HCT116 (cell line): ENCODE measurements at regions not wholly inside any gene's neighbourhood (a gene's known extent, or its start where the extent isn't known, plus 50 kb on each side); places are given as distances from the start of the nearest gene placed in this dataset.

ENCODE experiments used
- ATAC-seq: fragments of 200-7000 bp; cut with Tn5 transposase; 2 replicates; pipeline ENCODE4 v1.9.1; 2020; ENCODE audit warnings: mild to moderate bottlenecking, moderate library complexity
- BruUV-seq: library from RNA; stranded (reverse); fragments of 400-500 nt; replicated peaks from 2 replicates; lab custom pipeline; 2021; lab: Mats Ljungman, UMichigan
- CTCF ChIA-PET: fragments of 300-600 bp; sonication (Branson Sonifier 250); formaldehyde crosslinking; loops from one replicate; lab custom pipeline; 2021; ENCODE audit warnings: antibody characterized with exemption; lab: Charles Lee
- POLR2A ChIA-PET: fragments of 300-600, 350-600 bp; sonication (Branson Sonifier 250); formaldehyde crosslinking; loops from one replicate; lab custom pipeline; 2021; ENCODE audit warnings: antibody characterized with exemption; lab: Charles Lee
- RAD21 ChIA-PET, 2 experiments: fragments of 300-600 bp; sonication (Branson Sonifier 250); formaldehyde crosslinking; loops; one replicate each; lab custom pipeline; 2023; ENCODE audit warnings: low total read pairs in 2 of 2; ENCODE audit not compliant: uncharacterized antibody in 2 of 2, unreplicated experiment in 2 of 2, low non-redundant PET in 1 of 2; lab: Charles Lee
- DNase-seq: peaks from one replicate; pipeline ENCODE4 v3.0.0-alpha.2; 2010; ENCODE audit warnings: low read depth, low spot score
- H2AFZ ChIP-seq: fragments of 200-600 bp; shearing (Covaris generic), sonication (generic); 2 replicates; pipeline ENCODE4 v1.6.1; 2017; ENCODE audit warnings: low read depth, mixed run types, mixed read lengths, antibody characterized with exemption, low read length; ENCODE audit not compliant: poor library complexity, severe bottlenecking
- H3K27ac ChIP-seq: 2 replicates; pipeline ENCODE4 v1.5.1; 2012; ENCODE audit warnings: low read depth, low read length
- H3K27me3 ChIP-seq: fragments of 200-600 bp; sonication (generic); 2 replicates; pipeline ENCODE4 v1.6.1; 2016; ENCODE audit warnings: mixed run types, low read length, mixed read lengths; ENCODE audit not compliant: insufficient read depth
- H3K36me3 ChIP-seq, 2 experiments: fragments of 200-500 bp in 1 of 2; fragments of 200-600 bp in 1 of 2; sonication (Bioruptor generic) in 1 of 2; sonication (generic) in 1 of 2; 2 replicates each; pipeline versions ENCODE4 v1.5.1 to v1.6.1; 2014 to 2016; ENCODE audit warnings: low read length in 2 of 2, inconsistent platforms in 1 of 2, mixed read lengths in 1 of 2, mixed run types in 1 of 2; ENCODE audit not compliant: insufficient read depth in 2 of 2, control insufficient read depth in 1 of 2
- H3K4me1 ChIP-seq, 2 experiments: fragments of 200-600 bp in 1 of 2; sonication (generic) in 1 of 2; 2 replicates each; pipeline versions ENCODE4 v1.5.1 to v1.6.1; 2012 to 2017; ENCODE audit warnings: low read length in 2 of 2, inconsistent platforms in 1 of 2, mild to moderate bottlenecking in 1 of 2, mixed read lengths in 1 of 2, mixed run types in 1 of 2, moderate library complexity in 1 of 2; ENCODE audit not compliant: insufficient read depth in 2 of 2, control insufficient read depth in 1 of 2
- H3K4me2 ChIP-seq: fragments of 200-600 bp; sonication (generic); 2 replicates; pipeline ENCODE4 v1.6.1; 2017; ENCODE audit warnings: mixed run types, low read length, mixed read lengths
- H3K4me3 ChIP-seq, 2 experiments: fragments of 200-600 bp in 1 of 2; sonication (generic) in 1 of 2; replicated peaks in 1 of 2; 2 replicates each; pipeline ENCODE4 v1.5.1; 2011 to 2016; ENCODE audit warnings: low read length in 2 of 2, control low read depth in 1 of 2, low read depth in 1 of 2, mild to moderate bottlenecking in 1 of 2, mixed read lengths in 1 of 2, mixed run types in 1 of 2
- H3K79me2 ChIP-seq: fragments of 200-600 bp; sonication (generic); 2 replicates; pipeline ENCODE4 v1.6.1; 2017; ENCODE audit warnings: mild to moderate bottlenecking, mixed run types, low read length, moderate library complexity, mixed read lengths; ENCODE audit not compliant: insufficient read depth
- H3K9ac ChIP-seq: fragments of 200-600 bp; sonication (generic); 2 replicates; pipeline ENCODE4 v1.6.1; 2016; ENCODE audit warnings: low read length, mixed read lengths
- H3K9me2 ChIP-seq: fragments of 200-600 bp; sonication (generic), shearing (Covaris generic); 2 replicates; pipeline ENCODE4 v1.6.1; 2017; ENCODE audit warnings: mixed run types, mild to moderate bottlenecking, moderate library complexity; ENCODE audit not compliant: insufficient read depth
- H3K9me3 ChIP-seq, 2 experiments: fragments of 200-500 bp in 1 of 2; fragments of 200-600 bp in 1 of 2; sonication (Bioruptor generic) in 1 of 2; sonication (generic) in 1 of 2; 2 replicates each; pipeline ENCODE4 v1.6.1; 2014 to 2017; ENCODE audit warnings: low read length in 2 of 2, mixed read lengths in 2 of 2, inconsistent platforms in 1 of 2, low read depth in 1 of 2, mild to moderate bottlenecking in 1 of 2, mixed run types in 1 of 2, moderate library complexity in 1 of 2; ENCODE audit not compliant: control insufficient read depth in 1 of 2, insufficient read depth in 1 of 2
- H4K20me1 ChIP-seq: fragments of 200-600 bp; sonication (generic), shearing (Covaris generic); 2 replicates; pipeline ENCODE4 v1.6.1; 2017; ENCODE audit warnings: mixed run types, mild to moderate bottlenecking, moderate library complexity; ENCODE audit not compliant: insufficient read depth
- ATF3 ChIP-seq: IDR thresholded peaks from 2 replicates; pipeline ENCODE4 v1.6.1; 2012
- CEBPB ChIP-seq: IDR thresholded peaks from 2 replicates; pipeline ENCODE4 v1.6.1; 2012; ENCODE audit warnings: low read depth
- CTCF ChIP-seq, 3 experiments: fragments of 200-600 bp in 1 of 3; sonication (generic) in 1 of 3; IDR thresholded peaks in 2 of 3; conservative IDR thresholded peaks in 1 of 3; 2 replicates each; pipeline ENCODE4 v1.5.1; 2012 to 2017; ENCODE audit warnings: low read depth in 2 of 3, low read length in 2 of 3, antibody characterized with exemption in 1 of 3, borderline replicate concordance in 1 of 3, control low read depth in 1 of 3, mild to moderate bottlenecking in 1 of 3, mixed read lengths in 1 of 3, mixed run types in 1 of 3, moderate library complexity in 1 of 3; ENCODE audit not compliant: insufficient read depth in 1 of 3
- EGR1 ChIP-seq: IDR thresholded peaks from 2 replicates; pipeline ENCODE4 v1.6.1; 2012; ENCODE audit warnings: low read depth
- ELF1 ChIP-seq: IDR thresholded peaks from 2 replicates; pipeline ENCODE4 v1.6.1; 2012; ENCODE audit warnings: low read depth, borderline replicate concordance
- EZH2phosphoT487 ChIP-seq: fragments of 200-600 bp; IDR thresholded peaks from 2 replicates; pipeline ENCODE4 v1.6.1; 2018; ENCODE audit warnings: antibody characterized with exemption, borderline replicate concordance
- FOSL1 ChIP-seq: IDR thresholded peaks from 2 replicates; pipeline ENCODE4 v1.6.1; 2012; ENCODE audit warnings: low read depth
- POLR2A ChIP-seq: IDR thresholded peaks from 2 replicates; pipeline ENCODE4 v1.7.0; 2011; ENCODE audit warnings: borderline replicate concordance; ENCODE audit not compliant: insufficient read depth, insufficient read length; ENCODE audit errors: extremely low read depth
- POLR2AphosphoS5 ChIP-seq: IDR thresholded peaks from 2 replicates; pipeline ENCODE4 v1.6.1; 2011; ENCODE audit warnings: mild to moderate bottlenecking, low read depth, low read length, moderate library complexity
- RAD21 ChIP-seq: IDR thresholded peaks from 2 replicates; pipeline ENCODE4 v1.6.1; 2012; ENCODE audit warnings: low read depth, mild to moderate bottlenecking
- REST ChIP-seq: IDR thresholded peaks from 2 replicates; pipeline ENCODE4 v1.6.1; 2012; ENCODE audit warnings: low read depth
- SP1 ChIP-seq: IDR thresholded peaks from 2 replicates; pipeline ENCODE4 v1.6.1; 2012; ENCODE audit warnings: low read depth
- SRF ChIP-seq: IDR thresholded peaks from 2 replicates; pipeline ENCODE4 v1.6.1; 2012; ENCODE audit warnings: low read depth
- YY1 ChIP-seq: IDR thresholded peaks from 2 replicates; pipeline ENCODE4 v1.6.1; 2011; ENCODE audit warnings: low read length, low read depth, moderate library complexity, mild to moderate bottlenecking; ENCODE audit not compliant: insufficient replicate concordance; ENCODE audit errors: extremely low read depth
- intact Hi-C: fragments of 100-400 bp; cut with micrococcal nuclease; formaldehyde crosslinking; loops from 2 replicates; pipeline ENCODE4 v1.10.0; 2022
- TF ChIP-seq, protein P1 (sequence below): IDR thresholded peaks from 2 replicates; pipeline ENCODE4 v1.6.1; 2011; ENCODE audit warnings: mild to moderate bottlenecking, low read length, moderate library complexity; ENCODE audit not compliant: insufficient replicate concordance; ENCODE audit errors: extremely low read depth

GRCh38 chr10:60461688-60462087 lies 72.0 kb upstream of the ANK3 start:
- no peaks in the 10 kb centered on the region for H4K20me1 ChIP-seq
- intact Hi-C loops, result no loop called here
- H3K79me2 ChIP-seq, result no peaks in the 10 kb centered on the region
- BruUV-seq, result no TSS peak
- ChIA-PET POLR2A (no interaction called here), CTCF (no interaction called here), RAD21 (no interaction called here)
- no peak overlapping the region for H3K4me2 ChIP-seq
- H3K27me3 ChIP-seq, result no peaks in the 10 kb centered on the region
- no peak for DNase-seq
- no peaks in the 10 kb centered on the region for H3K36me3 ChIP-seq
- H2AFZ ChIP-seq, result no peak overlapping the region
- no peaks in the 10 kb centered on the region for H3K9me3 ChIP-seq
- no peak for TF ChIP-seq POLR2A
- no peak for TF ChIP-seq EGR1
- no peak for TF ChIP-seq FOSL1
- no peak for TF ChIP-seq CEBPB
- TF ChIP-seq EZH2phosphoT487, result no peak
- TF ChIP-seq RAD21, result no peak
- TF ChIP-seq SP1, result no peak
- no peak for TF ChIP-seq YY1
- TF ChIP-seq ELF1, result no peak
- no peak for TF ChIP-seq POLR2AphosphoS5
- TF ChIP-seq CTCF (IDR thresholded peaks at IDR 0.05 in 2 of 3, conservative IDR thresholded peaks at IDR 0.05 in 1 of 3; ENCODE audit: borderline replicate concordance in 1 of 3, insufficient read depth in 1 of 3, low read depth in 2 of 3, low read length in 2 of 3), result no peak
- no peak for TF ChIP-seq SRF
- TF ChIP-seq ATF3, result no peak
- no peak for TF ChIP-seq REST
- TF ChIP-seq, protein P1, sequence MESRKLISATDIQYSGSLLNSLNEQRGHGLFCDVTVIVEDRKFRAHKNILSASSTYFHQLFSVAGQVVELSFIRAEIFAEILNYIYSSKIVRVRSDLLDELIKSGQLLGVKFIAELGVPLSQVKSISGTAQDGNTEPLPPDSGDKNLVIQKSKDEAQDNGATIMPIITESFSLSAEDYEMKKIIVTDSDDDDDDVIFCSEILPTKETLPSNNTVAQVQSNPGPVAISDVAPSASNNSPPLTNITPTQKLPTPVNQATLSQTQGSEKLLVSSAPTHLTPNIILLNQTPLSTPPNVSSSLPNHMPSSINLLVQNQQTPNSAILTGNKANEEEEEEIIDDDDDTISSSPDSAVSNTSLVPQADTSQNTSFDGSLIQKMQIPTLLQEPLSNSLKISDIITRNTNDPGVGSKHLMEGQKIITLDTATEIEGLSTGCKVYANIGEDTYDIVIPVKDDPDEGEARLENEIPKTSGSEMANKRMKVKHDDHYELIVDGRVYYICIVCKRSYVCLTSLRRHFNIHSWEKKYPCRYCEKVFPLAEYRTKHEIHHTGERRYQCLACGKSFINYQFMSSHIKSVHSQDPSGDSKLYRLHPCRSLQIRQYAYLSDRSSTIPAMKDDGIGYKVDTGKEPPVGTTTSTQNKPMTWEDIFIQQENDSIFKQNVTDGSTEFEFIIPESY, result no peak
- H3K4me3 ChIP-seq, result no peak overlapping the region
- H3K27ac ChIP-seq, result no peak overlapping the region
- no peak for ATAC-seq
- H3K9ac ChIP-seq, result no peak overlapping the region
- no peaks in the 10 kb centered on the region for H3K9me2 ChIP-seq
- H3K4me1 ChIP-seq, result no peaks in the 10 kb centered on the region
